GM19328 (cell line): ENCODE measurements at regions not wholly inside any gene's neighbourhood (a gene's known extent, or its start where the extent isn't known, plus 50 kb on each side); places are given as distances from the start of the nearest gene placed in this dataset.

Experiments
- ATAC-seq: cut with Tn5 transposase; IDR thresholded peaks from one replicate; pipeline ENCODE4 v1.9.1; 2021; ENCODE audit warnings: mild to moderate bottlenecking, moderate library complexity; ENCODE audit not compliant: unreplicated experiment

GRCh38 chr2:38207168-38207567, 131.2 kb upstream of the CYP1B1 start:
- ATAC-seq = no peak

GRCh38 chr2:38203446-38203810, 127.5 kb upstream of the CYP1B1 start:
- ATAC-seq = no peak

GRCh38 chr2:38202713-38203445, 126.9 kb upstream of the CYP1B1 start:
- ATAC-seq = no peak

- ATAC-seq = no peak
Observed at GRCh38 chr2:38201784-38202183, 125.8 kb upstream of the CYP1B1 start.

- ATAC-seq = no peak
Observed at GRCh38 chr2:38200598-38200997, 124.6 kb upstream of the CYP1B1 start.

GRCh38 chr2:38199127-38199526, 123.2 kb upstream of the CYP1B1 start:
- no peak for ATAC-seq

- no peak for ATAC-seq
Observed at GRCh38 chr2:38194751-38195150, 118.8 kb upstream of the CYP1B1 start.

- no peak for ATAC-seq
Observed at GRCh38 chr2:38192976-38193375, 117.0 kb upstream of the CYP1B1 start.

- no peak for ATAC-seq
Observed at GRCh38 chr2:38192046-38192445, 116.1 kb upstream of the CYP1B1 start.

GRCh38 chr2:38191516-38191915, 115.6 kb upstream of the CYP1B1 start:
- no peak for ATAC-seq

GRCh38 chr2:38190542-38191218, 114.7 kb upstream of the CYP1B1 start:
- ATAC-seq = no peak

GRCh38 chr2:38187541-38188011, 111.6 kb upstream of the CYP1B1 start:
- ATAC-seq = no peak

GRCh38 chr2:38185012-38185491, 109.1 kb upstream of the CYP1B1 start:
- ATAC-seq = peak; percentile 92

GRCh38 chr2:38182492-38183003, 106.6 kb upstream of the CYP1B1 start:
- no peak for ATAC-seq

- no peak for ATAC-seq
Observed at GRCh38 chr2:38181806-38182491, 106.0 kb upstream of the CYP1B1 start.

- no peak for ATAC-seq
Observed at GRCh38 chr2:38180754-38181153, 104.8 kb upstream of the CYP1B1 start.

GRCh38 chr2:38178556-38179419, 102.8 kb upstream of the CYP1B1 start:
- no peak for ATAC-seq

- ATAC-seq = no peak
Observed at GRCh38 chr2:38178119-38178518, 102.2 kb upstream of the CYP1B1 start.

- ATAC-seq = no peak
Observed at GRCh38 chr2:38176619-38177021, 100.7 kb upstream of the CYP1B1 start.

GRCh38 chr2:38174646-38175423, 98.9 kb upstream of the CYP1B1 start:
- no peak for ATAC-seq
